ENCODE measurements at regions not wholly inside any gene's neighbourhood (a gene's known extent, or its start where the extent isn't known, plus 50 kb on each side); places are given as distances from the start of the nearest gene placed in this dataset.

GRCh38 chr6:71766146-71766760 lies 120.1 kb upstream of the RIMS1 start:
- TF ChIP-seq CTCF (conservative IDR thresholded peaks at IDR 0.05; ENCODE audit: low read length) (no peak), EZH2phosphoT487 (IDR thresholded peaks at IDR 0.05; ENCODE audit: borderline replicate concordance) (no peak)

All from Loucy (cell line).